Fibroblast of skin of left biceps (primary cell): ENCODE measurements at regions not wholly inside any gene's neighbourhood (a gene's known extent, or its start where the extent isn't known, plus 50 kb on each side); places are given as distances from the start of the nearest gene placed in this dataset.
A peak's percentile ranks its signal among the peaks of the same experiment; 100 is the strongest.

Experiments used
- DNase-seq, 2 experiments: peaks; one replicate each; pipeline ENCODE4 v3.0.0-alpha.2; 2013; ENCODE audit warnings: low read depth in 2 of 2

DNA sequence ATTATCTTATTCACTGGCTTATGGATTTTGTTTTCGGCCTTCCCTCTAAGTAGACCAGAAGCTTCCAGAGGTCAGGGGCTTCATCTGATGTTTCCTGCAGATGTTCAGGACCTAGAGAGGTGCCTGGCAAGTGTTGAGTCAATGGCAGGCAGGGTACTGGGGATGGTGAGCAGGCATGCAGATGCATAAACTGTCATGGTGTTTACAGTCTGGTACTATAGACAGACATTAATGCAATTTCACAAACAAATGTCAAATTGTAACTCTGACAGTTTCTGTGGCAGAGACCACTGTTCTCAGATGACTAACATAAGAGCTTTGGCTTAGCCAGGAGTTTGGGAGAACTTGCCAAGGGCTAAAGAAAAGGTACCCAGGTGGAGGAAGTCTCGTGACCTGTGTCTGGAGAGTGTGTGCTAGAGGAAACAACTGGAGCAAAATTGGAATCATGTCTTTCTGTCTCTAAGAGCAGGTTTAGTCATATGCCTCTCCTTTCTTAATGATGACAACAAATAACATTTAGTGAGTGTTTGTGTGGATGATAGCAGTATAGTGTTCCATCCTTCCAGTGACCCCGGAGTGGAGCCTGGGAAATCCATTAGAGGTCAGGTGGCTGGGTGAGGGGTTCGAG lies 53.7 kb upstream of the TRAK1 start:
- DNase-seq = no peak

DNA sequence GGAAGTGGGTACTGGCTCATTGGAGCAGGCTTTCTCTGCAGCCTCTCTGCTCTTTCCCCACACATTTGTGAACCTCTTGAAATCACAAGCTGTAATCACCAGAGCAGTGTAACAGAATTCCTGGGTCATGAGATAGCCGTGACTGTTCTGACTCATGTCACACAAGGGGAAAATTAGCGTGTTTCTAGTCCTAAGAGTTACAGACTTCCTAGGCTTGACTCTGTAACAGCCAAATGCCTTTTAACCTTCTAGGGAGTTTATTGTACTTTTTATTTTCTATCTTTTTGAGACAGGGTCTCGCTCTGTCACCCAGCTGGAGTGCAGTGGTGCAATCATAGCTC lies 54.7 kb upstream of the TRAK1 start:
- DNase-seq = peak; percentile 76 to 77

DNA sequence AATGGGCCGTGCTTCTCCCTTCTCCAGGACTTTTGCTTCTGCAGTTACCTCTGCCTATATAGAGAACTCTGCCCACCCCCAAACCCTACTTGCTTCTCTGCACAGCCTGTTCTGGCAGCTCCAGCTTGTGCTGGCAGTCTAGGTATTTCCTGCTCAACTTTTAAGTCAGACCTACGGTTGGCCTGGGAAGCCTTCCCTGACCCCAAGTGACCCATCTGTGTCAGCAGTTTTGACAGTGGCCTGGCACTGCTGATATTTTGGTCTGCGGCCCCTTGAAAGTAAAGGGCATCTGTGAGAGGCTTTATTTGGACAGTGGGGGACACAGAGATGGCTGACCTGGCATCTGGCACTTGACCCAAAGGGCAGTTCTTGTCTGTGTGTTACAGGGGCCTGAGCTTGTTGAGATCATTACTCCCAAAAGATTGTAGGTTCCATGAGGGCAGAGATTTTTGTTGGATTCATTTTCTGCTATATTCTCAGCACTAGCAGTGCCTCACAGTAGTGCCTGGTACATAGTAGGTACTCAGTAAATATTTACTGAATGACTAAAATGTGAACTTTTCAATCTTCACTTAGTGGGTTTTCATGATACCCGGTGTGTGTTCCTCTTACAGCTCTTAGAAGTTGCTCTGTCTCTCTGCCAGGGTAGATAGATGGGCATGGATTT lies 55.2 kb upstream of the TRAK1 start:
- DNase-seq = no peak

DNA sequence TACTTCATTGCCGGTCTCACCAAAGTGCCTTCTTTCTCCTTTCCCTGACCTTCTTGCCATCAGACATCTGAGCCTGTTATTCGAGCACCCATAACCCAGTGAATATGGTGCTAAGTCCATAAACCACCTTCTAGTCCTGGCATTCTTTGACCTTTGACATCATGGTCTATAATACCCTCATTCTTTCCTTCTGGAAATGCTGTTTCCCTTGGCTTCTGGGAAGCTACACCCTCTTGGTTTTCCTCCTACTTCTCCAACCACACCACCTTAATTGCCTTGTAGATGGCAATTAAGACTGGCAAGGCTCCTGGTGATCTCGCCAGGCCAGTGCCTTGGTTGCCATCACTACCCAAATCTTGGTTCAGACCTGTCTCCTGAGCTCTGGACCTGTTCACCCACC lies 56.1 kb upstream of the TRAK1 start:
- DNase-seq = no peak

DNA sequence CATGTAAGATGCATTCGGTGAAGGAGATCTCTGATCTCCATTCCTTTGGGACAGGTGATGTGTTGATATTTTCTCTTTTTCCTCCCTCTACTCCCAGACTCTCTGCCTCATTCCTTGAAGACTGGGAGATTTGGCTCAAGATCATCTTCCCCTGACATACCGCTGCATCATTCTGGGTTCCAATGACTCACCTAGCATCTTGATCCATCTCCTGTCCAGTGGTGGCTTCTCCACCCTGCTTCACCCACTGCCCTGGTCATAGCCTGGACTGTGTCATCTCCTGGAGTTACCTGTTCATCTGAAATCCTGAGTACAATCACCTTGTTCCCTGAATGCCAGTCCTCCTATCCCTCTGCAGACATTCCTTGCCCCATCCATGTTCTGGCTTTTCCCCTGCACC lies 57.4 kb upstream of the TRAK1 start:
- DNase-seq = no peak

DNA sequence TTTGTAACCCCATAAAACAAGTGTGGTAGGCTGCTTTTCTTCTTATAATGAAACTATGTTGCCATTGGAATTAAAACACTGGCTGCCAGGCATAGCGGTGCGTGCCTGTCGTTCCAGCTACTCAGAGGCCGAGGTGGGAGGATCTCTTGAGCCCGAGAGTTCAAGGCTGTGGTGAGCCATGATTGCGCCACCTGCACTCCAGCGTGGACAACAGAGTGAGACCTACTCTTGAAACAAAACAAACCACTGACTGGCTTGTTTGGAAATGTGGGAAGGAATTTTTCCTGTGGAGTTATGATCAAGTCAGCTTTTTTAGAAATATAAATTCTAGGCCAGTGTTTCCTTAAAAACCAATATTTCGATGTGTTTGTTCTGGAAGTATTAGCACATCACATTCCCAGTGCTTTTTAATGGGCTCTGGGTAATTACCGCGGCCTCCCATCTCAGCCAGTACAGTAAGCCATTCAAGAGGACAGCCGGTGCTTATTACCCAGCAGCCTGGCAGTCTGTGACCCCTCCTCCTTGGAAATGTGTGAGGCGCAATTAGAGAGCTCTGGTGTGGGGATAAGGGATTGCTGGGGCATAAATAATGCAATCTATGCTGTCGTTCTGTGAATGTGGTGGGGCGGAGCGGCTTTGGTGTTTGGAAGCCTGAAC lies 58.3 kb upstream of the TRAK1 start:
- DNase-seq = peak; percentile 57 to 60

DNA sequence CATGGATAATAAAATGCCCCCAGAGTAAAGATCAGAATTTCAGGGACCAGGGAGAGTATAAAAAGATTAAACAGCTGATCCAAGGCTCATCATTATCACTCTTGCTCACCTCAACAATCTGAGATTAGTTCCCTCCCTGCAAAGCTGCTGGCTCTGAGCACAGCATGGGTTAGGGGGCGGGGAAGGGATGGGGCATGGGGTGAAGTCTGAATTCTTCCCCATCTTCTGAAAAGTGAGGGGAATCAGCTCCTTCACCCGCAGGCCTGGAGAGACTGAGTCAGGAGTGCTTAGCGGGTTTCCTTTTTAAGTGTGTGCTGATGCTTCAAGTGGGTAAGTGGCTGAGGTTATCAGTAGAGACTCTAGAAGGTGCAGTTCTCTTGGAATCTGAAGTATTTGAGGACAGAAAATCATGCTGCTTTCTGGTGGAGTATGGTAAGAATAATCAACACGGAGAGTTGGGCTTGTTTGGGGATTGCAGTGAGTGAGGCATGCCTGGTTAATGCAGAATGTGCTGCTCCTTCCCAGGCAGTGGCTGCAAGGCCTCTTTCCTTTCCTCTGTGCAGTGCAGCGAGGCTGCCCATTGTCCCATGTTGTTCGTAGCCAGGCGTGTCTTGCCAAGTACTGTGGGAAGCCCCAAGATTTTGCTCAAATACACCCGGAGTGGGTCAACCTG lies 59.2 kb upstream of the TRAK1 start:
- DNase-seq = no peak

DNA sequence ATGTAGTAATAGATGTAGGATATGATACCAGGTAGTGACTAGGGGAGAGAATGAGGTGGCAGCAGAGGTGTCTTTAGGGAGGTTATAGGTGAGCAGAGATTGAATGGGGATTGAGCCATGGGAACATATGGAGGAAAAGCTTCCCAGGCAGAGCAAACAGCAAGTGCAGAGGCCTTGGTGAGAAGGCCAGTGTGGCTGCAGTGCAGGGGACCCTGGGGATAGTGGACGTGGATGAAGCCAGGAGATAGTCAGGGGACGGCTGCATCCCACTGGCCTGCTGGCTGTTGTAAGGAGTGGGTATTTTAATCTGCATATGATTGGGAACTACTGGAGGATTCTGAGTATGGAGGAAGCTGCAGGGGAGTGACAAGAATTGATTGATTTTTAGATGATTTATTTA lies 62.7 kb upstream of the TRAK1 start:
- no peak for DNase-seq

DNA sequence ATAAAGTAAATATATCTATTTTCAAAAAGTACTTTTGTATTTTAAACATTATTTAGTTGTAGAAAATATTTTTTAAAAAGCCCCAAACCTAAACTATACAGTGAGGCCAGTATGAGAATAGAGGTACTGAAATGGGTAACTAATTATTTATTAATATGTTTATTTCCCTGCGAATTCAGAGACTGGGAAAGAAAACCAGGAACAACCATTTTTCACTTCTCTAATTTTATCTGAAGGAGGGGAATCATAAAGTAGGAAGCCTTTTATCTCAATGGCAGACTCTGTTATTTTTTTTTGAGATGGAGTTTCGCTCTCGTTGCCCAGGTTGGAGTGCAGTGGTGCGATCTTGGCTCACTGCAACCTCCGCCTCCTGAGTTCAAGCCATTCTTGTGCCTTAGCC lies 63.6 kb upstream of the TRAK1 start:
- no peak for DNase-seq

DNA sequence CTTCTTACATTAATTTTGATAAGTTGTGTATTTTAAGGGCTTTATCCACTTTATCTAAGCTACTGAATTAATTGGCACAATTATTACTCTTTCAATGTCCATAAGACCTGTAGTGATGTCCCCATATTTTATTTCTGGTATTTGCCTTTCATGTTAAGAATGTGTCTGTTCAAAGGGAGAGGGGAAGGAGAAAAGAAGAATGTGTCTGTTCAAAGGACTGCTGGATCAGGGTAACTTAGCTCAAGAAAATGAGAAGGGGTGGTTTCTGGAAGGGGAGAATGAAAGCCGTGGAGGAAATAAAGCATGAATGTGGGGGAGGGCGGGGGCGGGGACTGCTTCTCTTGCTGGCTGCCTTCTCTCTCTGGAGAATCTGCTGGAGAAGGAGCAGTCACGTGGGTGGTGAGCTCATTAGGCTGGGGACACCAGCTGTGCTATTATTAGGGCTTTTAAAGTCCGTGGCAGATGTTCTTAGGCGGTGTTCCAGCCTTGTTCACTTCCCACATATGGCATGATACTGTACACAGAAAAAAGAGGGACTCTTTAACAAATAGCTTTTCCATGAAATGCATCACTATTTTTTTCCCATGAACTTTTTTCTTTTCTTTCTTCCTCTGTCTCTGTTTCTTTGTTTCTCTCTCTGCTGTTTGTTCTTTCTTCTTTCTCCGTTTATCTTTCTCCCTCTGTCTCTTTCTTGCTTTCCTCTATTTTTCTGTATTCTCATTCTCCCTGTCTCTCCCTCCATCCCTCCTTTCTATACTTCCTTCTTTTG lies 63.7 kb upstream of the ULK4 start:
- DNase-seq = peak; percentile 92 to 94

DNA sequence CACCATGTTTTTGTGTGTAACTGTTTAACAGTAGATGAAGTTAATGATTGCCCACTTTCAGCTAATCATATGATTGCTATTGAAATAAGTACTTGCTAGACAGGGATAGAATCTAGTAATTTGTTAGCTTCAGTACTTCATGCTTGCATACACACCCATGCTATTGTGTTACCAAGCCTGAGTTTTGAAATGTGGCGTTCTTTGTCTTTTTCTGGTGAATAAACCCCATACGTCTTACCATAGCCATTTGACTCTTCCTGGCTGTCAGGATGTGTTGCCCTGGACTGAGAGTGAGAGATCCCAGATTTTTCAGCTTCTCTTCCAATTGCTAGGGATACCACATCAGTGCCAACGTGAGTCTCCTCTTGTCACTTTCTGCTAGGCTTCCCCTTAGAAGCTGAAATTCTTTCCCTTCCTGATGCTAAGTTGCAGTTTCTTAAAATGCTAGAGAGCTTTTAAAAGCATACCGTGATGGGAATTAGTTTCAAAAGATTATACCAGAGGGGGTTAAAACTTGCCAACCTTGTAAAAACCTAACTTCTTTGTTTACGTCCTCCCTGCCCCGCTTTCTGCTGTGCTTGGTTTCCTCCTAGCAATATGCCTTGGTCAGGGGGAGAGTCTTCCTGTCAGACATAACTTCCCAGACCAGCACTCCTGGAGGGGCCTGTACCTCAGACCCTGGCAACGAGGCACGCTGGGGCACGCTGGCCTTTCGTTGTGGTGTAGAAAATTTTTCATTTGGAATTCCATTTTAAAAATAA lies 62.9 kb upstream of the ULK4 start:
- no peak for DNase-seq

DNA sequence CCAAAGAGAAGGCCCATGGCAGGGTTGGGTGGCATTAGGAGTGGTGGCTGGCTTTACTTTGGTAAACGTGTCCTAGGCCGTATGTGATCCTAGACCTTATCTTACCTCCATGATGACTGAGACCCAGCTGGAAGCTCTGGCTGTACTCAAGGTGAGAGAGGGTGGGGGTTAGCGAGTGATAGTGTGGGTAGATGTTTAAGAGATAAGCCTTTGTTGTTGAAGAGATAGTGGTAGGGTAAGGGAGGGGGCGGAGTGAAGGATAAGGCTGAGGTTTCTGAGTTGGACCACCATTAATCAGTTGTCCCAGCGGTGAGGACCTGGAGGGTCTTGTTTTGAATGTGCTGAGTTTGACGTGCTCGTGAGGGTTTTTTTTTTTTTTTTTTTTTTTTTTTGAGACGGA lies 61.5 kb upstream of the ULK4 start:
- DNase-seq = no peak

DNA sequence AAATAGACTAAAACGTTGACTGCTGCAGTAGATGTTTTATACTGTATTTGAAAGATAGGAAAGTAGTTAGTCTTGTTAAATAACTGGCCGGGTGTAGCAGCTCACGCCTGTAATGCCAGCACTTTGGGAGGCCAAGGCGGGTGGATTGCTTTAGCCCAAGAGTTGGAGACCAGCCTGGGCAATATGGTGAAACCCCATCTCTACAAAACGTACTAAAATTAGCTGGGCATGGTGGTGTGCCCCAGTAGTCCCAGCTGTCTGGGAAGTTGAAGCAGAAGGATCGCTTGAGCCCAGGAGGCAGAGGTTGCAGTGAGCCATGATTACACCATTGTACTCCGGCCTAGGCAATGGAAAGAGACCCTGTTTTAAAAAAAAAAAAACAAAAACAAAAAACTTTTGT lies 60.5 kb upstream of the ULK4 start:
- no peak for DNase-seq

DNA sequence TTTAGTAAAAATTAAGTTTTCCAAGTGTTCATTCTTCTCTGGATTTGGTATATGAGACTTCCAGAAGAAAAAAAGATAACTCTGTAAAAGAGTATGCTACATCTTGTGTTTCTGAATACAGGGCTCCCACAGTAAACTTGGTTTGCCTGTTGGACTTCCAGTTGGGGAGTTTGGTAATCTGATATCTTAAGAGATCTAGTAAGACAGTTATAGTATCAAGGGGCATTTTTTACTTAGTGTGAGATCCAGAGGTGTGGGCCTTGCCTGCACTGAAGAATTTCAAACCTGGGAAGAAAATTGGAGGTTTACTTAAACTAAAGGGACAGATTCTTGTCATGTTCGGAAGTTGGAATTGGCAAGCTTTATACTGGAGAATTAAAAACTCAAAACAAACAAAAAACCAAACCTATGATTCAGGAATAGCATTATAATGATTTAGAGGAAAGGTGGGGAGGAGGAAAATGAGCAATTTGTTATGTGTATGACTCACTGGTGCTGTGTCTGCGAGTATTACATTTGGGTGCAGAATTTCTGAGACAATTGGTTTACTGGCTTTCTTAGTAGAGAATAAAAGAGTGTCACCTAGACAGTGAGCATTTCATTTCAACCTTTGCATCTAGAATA lies 58.9 kb upstream of the ULK4 start:
- DNase-seq = no peak

DNA sequence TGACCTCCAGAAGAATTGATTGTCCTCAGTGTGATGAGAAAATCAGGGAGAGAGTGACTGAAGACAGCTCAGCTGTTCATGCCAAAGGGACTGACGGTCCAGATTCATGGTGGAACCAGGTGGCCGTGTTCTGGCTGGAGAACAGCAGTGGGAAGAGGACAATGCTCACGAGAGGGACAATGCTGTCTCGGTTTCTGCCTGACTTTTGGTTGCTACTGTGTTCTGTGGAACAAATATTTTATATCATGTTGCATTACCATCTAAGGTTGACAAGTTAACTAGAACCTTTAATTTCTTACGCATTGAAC lies 58.0 kb upstream of the ULK4 start:
- no peak for DNase-seq

DNA sequence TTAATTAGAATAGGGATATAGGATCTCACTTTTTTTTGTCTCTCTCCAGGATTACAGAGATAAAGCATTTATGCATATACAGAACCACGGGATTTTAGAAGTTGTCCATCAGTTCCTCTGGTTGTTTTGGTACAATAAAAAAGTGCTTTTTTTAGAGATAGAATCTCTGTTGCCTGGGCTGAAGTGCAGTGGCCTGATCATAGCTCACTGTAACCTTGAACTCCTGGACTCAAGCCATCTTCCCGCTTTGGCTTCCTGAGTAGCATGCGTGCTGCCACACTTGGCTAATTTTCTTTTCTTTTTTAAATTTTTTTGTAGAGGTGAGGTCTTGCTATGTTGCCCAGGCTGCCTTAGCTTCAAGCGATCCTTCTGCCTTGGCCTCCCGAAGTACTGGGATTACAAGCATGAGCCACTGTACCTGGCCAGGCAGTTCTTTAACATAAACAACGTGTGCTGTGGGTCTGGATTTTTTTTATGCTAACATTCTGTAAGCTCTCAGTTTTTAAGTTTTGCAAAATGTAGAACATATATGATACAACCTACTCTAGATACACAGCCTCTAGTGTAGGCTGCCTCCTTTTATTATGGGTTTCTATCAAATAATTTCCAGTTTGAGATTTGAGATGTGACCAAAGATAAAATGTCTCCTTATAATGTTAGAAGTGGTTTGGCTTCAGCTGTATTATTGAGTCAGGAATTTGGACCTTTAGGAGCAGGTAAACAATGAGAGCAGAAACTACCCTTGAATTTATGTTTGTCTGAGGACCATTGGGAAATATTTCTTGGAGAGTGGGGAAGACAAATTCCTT lies 57.4 kb upstream of the ULK4 start:
- DNase-seq = no peak

DNA sequence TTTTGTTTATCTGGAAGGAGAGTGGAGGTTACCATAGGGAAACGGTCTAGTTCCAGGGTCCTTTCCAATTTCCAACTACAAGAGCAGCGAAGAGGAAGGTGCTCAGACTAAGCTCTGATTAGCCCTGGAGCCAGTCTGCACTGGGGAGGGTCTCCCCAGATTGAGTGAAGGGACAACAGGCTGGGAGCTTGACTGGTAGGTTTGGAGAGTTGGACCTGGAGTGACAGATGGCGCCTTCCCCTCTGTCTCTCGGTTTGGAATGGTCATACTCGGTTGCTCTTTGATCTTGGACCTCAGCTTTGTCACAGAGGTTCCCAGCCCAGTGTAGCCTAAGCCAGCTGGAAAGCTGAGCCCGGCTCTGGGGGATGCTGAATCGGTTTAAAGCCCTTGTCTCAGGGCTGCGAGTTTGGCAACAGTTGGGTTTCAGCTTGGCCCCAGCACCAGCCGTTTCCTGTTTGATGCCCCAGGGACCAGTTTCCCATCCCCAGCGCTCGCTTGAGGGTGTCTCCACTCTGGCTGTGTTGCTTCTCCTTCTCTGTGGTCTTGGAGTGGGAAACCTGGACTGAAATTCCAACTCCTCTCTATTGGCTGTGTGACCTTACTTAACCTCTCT lies 53.1 kb upstream of the ULK4 start:
- no peak for DNase-seq

DNA sequence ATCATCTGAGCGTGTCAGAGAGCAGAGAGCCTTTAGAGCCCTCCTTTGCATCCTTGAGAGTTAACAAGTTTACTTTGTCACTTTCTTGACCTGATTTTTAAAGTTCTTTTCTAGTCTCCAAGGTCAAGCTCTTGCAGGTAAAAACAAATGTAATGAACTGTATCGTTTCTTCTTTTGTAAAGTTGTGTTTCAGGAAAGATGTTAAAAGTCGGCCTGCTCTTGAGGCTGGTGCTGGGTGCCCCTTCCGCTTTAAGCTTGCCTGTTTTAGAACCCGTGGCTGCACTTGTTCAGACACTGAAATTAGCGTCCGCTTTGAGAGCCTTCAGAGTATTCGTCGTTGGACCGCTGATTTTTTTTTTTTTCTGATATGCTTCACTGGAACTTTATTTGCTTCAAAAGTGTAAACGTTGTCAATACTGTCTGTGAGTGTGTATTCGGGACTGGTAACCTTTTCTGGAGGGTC lies 52.6 kb upstream of the ULK4 start:
- DNase-seq = no peak

DNA sequence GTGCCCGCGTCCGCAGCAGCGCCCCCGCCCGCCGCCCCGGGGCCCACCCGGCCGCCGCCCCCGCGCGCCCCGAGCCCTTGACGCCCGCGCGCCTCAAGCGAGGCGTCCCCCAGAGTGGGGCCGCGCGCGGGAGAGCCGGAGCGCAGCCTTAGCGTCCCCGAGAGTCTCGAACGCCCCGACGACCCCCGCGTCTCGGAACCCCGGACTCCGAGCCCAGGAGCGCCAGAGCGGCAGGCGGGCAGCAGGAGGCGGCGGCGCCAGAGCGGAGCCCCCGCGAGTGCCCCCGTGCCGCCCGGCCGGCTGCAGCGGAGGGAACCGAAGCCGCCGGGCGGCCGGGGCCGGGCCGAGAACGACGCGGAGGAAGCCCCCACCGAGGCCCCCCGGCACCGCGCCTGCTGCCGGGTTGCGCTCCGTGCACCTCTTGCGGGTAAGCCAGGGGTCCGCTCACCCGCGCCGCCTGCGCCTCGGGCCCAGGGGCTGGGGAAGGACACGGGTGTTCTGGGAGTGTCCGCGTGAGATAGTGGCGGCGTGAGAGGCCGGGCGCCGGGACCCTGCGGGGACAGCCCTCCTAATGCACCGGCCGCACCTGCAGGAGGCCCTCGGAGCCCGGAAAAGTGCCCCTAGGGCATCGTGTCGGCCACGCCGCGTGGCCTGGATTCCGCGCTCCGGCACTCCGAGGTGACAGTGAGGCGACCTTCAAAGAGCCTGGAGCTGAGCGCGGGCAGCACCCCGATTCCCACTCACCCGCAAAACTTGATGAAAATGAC lies 52.0 kb upstream of the ULK4 start:
- no peak for DNase-seq
